HG03469 (cell line): ENCODE measurements at regions not wholly inside any gene's neighbourhood (a gene's known extent, or its start where the extent isn't known, plus 50 kb on each side); places are given as distances from the start of the nearest gene placed in this dataset.

Experiments
- ATAC-seq: cut with Tn5 transposase; IDR thresholded peaks from one replicate; pipeline ENCODE4 v1.9.1; 2021; ENCODE audit warnings: mild to moderate bottlenecking, moderate library complexity, moderate number of reproducible peaks; ENCODE audit not compliant: unreplicated experiment

DNA sequence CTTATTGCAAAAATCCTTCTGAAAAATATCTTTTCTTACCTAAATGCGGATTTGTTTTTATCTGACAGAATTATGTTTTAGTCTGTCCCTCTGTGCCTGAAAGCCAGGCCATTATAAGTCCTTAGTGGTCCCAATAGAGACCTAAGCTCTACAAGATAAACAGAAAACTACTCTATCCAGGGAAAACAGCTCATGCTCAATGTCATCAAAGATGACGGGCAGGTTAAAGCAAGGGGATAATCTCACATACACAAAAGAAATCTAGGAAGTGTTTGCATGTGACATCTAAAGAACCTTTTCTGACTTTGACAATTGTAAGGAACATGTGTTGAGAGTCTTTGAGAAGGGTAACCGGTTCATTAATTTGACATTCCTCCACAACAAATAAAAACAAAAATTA lies 741.1 kb upstream of the ID2 start:
- no peak for ATAC-seq

DNA sequence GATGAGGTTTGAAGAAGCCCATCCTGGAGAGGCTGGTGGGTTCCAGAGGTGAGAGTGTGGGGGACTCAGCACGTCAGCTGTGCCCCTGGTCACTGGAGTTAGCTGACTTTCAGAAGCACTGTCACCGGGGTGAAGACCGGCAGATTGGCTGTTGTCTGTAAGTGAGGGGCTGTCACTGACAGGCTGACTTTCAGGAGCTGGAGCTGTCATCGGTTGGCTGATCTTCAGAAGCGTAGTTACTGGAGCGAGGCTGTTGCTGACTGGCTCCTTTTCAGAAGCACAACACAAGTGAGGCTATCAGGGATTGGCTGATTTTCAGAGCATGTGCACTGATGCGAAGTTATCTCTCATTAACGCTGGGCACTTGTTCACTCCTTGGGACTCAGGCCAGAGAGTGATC lies 738.4 kb upstream of the ID2 start:
- ATAC-seq = no peak

GRCh38 chr2:7945026-7945425 lies 736.8 kb upstream of the ID2 start:
- ATAC-seq = no peak

- no peak for ATAC-seq
Observed at GRCh38 chr2:7950035-7950612, 731.7 kb upstream of the ID2 start.

DNA sequence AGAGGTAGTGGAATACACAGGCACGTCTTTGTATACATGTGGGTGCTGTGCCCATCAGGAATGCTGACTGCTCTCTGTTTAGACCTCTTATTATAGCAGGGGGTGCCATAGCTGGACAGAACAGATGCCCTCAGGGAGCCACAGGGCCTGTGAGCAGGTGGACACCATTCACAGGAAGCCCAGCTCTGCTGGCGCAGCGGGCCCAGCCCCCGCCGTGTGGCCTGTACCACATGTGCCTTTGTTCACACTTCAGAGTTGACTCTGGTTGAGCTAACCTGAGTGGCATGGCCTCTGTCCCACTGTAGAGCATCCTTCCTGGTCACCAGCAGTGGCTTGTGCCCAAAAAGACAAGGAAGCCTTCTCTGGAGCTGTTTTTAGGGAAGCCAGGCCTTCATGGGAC lies 730.9 kb upstream of the ID2 start:
- no peak for ATAC-seq

DNA sequence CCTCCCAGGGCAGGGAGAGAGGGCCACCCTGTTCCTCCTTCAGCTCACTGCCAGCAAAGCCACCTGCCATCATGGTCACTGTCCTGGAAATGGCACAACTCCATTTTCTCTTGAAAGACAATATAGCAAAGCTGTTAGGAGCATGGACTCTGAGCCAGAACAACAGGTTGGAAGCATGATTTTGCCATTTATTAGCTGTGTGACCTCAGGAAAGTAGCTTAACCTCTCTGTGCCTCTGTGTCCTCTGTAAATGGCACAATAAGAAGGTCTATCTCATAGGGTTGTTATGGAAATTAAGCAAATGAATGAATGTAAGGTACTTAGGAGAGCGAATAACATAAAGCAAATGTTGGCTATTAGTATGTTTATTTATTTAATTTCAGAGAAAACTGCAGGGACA lies 730.4 kb upstream of the ID2 start:
- no peak for ATAC-seq

- ATAC-seq = no peak
Observed at GRCh38 chr2:7952046-7952745, 729.7 kb upstream of the ID2 start.

DNA sequence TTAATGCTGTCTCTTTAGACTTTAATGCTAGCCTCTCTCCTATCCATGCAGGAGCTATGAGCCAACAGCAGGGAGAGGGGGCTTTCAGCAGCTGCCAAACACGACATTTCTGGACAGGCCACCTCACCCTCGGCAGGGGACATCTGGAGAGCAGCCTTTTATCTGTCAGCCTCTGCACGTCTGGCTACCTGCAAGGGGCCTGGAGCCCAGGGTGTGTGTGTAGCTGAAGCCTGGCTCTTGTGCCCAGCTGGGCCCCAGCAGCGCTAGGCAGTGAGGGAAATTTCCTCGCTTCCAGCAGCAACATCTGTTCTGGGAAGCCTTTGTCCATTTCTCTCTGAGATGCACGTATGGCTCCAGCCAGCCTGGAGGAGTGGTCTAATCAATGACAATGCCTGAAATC lies 728.7 kb upstream of the ID2 start:
- no peak for ATAC-seq

DNA sequence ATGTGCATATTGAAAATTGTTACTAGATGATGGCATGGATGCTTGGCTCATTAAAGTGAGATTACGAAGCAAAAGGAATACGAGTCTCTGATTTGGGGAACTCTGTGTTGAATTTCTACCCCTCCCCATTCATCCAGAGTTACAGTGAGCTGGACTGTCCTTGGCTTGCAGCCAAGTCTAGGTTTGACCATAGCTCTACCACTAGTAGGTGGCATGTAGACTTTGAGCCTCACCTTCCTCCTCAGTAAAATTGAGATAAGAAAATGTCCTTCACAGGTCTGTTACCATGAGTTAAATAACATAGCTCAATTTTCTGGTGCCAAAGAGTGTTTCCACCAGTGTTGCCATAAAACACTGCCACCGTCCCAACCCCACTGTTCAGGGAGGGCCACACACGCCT lies 727.6 kb upstream of the ID2 start:
- no peak for ATAC-seq

GRCh38 chr2:7956126-7956689 lies 725.6 kb upstream of the ID2 start:
- no peak for ATAC-seq

DNA sequence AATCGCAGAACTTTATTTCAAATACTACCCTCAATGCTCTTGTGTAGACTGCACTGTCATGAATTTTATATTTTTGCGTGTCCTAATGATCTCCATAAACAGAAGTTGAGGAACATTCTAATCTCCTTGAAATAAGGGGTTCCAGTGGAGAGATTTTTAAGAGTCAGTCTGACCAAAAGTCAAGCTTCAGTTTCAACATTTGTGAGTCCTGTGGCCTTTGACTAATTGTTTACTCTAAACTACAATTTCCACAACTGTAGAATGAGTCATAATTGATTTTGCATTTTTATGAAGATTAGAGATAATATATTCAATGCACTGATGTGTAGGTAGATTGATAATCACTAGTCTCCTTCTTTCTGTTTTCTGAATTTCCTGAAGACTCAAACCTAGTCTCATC lies 720.3 kb upstream of the ID2 start:
- ATAC-seq = no peak

GRCh38 chr2:7962161-7962560 lies 719.7 kb upstream of the ID2 start:
- no peak for ATAC-seq

DNA sequence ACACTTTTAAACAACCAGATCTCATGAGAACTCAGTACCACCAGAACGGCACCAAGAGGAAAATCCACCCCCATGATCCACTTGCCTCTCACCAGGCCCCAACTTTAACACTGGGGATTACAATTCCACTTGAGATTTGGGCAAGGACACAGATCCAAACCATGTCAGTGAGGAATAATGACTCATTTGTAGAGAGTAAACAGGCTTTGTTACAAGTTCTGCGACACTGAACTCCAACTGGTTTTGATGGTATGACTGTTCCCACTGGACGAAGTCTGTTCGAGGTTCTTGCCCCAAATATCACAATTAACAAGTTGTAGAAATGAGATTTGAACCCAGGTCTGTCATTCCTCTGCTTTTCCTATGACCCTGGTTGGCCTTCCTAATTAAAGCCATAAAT lies 718.1 kb upstream of the ID2 start:
- no peak for ATAC-seq

DNA sequence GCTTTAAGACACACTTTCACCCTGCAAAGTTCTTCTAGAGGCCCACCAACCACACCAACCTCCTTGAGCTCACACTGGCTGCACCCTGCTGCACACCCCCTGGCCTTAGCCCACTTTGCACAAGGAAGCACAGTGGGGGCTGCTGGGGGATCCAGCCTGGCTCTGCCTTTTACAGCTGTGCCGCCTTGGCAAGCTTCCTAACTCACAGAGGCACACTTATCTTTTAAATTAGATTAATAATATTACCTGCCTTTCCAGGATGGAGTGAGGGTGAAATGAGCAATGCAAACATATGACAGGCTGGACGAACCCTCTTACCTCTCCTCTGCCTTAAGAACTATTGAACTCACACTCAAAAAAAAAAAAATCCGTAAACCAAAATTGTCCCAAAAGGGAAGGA lies 715.8 kb upstream of the ID2 start:
- ATAC-seq = no peak

DNA sequence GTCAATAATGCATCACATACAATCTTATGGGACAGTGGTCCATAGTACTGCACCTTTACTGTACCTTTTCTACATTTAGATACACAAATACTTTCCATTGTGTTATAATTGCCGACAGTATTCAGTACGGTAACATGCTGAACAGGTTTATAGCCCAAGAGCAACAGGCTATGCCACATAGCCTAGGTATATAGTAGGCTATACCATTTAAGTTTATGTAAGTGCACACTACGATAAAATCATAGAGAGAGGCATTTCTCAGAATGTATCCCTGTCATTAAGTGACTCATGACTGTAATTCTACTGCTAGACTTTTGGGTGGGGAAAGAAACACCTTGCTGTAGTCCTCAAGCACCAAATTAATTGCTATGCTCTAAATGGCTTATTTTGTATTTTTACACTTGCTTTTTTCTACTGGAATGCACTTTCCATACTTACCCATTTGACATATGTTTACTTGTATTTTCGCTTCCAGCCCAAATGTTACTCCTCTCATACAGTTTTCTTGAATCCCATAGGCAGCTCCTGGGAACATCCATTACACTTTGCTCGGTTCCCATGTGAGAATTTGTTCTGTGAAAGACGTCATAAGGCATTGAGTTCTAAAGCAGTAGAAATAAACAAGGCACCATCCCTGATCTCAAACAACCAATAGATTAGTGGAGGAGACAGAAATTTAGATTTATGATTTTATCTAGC lies 714.0 kb upstream of the ID2 start:
- ATAC-seq = no peak

GRCh38 chr2:7969756-7970515 lies 711.9 kb upstream of the ID2 start:
- ATAC-seq = no peak

- no peak for ATAC-seq
Observed at GRCh38 chr2:7971248-7971647, 710.6 kb upstream of the ID2 start.

GRCh38 chr2:7971841-7972240 lies 710.0 kb upstream of the ID2 start:
- no peak for ATAC-seq

DNA sequence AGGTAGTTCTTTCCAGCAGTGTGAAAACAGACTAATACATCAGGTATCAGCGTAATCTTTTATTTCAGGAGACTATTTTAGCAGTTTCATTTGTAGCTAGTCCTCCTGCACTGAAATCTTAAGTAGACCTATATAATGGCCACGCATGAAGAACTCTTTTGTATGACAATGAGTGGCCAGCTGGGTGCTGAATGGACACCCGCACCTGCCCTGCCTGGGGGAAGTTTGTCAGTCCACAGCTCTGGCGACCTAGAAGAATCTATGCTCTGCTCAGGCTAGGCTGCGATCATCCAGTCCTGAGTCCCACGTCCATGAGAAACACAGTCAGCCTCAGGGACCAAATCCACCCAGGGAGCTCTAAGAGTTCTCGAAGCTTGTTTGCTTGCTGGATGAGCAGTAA lies 709.2 kb upstream of the ID2 start:
- ATAC-seq = no peak

DNA sequence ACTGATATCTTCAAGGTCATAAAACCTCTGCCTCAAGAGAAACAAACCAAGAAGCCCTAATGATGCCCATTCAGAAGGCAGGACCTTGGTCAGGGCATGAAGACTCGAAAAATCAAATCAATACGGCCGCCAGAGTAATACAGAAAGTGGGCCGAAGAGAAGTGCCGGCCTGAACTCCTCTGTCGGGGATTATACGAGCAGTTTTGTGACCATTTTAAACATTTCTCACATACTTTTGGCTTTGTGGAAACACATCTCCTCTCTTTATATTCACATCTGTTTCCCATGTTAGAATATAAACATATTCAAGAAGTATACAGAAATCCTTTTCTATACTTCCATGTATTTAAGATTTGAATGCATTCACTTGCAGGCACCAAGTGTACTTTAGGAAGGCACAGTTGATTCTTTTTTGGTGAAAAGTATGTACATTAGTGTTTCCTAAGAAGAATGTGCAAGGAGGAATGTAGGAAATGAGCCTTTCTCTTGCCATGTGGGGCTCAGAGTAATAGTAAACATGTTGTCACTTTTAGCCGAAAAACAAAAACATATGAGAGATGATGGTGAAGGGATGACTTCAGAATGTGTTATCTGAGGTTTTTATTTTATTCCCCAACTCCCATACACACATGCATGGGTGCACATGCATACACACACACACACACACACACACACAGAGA lies 707.9 kb upstream of the ID2 start:
- no peak for ATAC-seq

GRCh38 chr2:7974936-7975335 lies 706.9 kb upstream of the ID2 start:
- no peak for ATAC-seq
